ENCODE measurements at regions not wholly inside any gene's neighbourhood (a gene's known extent, or its start where the extent isn't known, plus 50 kb on each side); places are given as distances from the start of the nearest gene placed in this dataset.

DNA sequence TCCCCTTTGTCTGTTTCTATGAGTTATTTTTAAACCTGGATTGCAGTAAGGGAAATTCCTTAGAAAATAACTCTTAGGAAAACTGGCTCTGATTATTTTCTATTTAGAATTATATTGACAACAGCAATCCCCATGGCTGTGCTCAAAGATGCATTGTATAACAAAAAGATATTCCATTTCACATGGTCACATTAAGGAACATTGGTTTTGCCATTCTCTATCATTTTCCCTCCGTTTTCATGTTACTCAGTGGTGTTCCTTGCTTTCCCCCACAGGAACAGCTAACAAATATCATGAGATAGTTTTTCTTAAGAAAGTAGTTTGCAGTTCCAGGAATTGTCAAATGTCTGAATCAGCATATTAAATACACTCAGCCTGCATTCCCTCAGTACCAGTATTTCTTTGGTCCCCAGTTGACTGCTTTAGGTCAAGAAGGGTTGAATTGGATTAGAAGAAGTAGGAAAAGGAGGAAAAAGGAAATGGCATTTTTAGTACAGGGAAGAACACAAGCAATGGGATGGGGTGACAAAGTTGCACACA is 436.7 kb downstream of the TNS3 start:
- no peak for DNase-seq

GRCh38 chr7:47143339-47143738 is 438.6 kb downstream of the TNS3 start:
- no peak for DNase-seq

GRCh38 chr7:47142867-47143175 is 439.1 kb downstream of the TNS3 start:
- DNase-seq, result no peak

GRCh38 chr7:47142169-47142866 is 439.6 kb downstream of the TNS3 start:
- no peak for DNase-seq

DNA sequence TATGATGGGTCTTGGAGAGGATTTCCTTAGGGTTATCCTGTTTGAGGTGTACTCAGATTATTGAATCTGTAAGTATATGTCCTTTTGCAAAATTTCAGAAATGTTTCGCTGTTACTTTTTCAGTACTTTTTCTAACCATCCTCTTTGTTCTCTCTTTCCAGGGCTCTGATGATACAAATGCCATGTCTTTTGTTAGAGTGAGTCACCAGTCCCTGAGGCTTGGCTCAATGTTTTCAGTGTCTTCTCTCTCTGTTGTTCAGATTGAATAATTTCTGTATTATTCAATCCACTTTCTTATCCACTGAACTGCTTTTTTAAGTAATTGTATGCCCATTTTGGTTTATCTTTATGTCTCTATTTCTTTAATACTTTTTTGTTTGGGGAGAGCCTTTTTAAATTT is 449.4 kb downstream of the TNS3 start:
- DNase-seq, result no peak

GRCh38 chr7:47128700-47129099 is 453.2 kb downstream of the TNS3 start:
- no peak for DNase-seq

DNA sequence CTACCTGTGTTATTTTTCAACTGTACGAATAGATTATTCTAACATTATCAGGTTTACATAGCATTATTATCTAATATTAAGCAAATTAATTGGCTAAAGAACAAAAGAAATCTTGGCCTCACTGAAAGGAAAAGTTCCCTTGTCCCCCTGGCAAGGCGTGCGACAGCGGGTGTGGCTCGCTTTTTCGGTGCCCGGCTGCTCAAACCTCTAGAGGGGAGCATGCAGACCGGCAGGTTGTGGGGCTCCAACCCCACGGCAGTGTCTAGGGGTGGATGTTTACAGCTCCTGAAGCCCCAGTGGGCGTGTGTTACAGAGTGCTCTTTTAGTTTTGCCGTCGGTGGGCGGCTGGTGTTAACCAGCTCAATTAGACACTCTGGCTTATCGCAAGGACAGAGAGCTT is 456.4 kb downstream of the TNS3 start:
- no peak for DNase-seq

GRCh38 chr7:47119261-47119865 is 462.5 kb downstream of the TNS3 start:
- no peak for DNase-seq

DNA sequence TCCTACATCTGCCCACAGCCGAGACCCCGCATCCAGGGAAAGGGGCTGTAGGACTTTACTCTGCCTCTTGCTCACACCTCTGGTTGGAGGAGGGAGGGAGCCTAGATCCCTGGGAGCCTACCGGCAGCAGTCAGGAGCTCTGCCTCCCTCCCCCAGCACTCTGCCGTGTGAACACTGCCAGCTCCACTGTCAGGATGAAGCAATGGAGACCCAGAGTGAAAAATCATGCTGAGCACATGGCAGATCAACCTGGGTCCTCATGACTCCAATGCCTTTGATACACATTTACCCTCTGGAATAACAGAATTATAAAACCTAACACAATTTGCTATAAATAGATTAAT is 477.7 kb downstream of the TNS3 start:
- DNase-seq, result no peak

- no peak for DNase-seq
These were observed 478.3 kb downstream of the TNS3 start for GRCh38 chr7:47103498-47104205.

DNA sequence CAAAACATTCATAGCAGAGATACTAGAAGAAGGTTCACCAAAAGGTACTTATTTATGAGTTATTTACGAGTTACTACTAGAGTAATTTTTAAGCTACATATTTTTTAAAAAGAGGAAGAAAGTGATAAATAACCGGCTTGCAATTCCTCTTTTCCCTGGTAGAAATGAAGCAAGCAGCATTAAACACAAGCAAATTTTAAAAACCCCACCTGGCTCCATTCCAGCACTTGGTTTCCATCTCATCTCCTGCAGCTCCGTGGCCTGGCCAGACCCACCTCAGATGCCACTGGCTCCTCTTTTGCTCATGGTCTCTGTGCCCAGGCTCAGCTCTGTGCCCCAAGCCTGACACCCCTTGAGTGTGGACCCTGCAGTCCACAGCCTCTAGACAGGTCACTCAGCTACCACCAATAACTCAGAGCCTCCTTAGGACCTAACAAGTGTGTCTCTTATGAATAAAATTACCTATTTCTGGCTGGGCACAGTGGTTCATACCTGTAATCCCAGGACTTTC is 479.5 kb downstream of the TNS3 start:
- no peak for DNase-seq

DNA sequence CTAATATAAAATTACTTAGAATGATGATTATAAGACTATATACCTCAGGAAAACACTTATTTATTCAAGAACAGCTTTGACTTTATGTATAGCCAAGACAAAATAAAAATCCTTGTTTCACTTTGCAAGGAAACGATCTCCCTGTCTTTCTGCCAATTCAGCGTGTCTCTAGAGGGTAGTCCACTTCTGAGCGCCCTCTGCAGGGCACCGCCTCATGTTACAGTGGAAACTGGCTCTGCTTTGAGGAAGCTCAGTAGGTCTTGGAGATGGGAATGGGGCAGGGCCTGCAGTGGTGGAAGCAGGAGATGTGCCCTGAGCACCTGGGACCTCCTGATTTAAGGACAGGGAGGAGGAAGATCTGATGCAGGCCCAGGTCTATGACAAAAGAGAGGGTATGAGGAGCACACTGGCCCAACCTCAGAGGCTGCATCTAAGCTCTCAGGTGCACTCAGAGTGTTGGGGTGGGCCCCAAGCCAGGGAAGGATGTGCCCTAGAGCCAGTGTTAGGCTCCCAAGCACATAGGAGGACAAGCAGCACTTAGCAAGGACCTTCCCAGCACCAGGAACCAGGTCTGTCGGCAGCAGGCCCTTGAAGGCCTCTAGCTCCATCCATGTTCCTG is 481.0 kb downstream of the TNS3 start:
- no peak for DNase-seq

DNA sequence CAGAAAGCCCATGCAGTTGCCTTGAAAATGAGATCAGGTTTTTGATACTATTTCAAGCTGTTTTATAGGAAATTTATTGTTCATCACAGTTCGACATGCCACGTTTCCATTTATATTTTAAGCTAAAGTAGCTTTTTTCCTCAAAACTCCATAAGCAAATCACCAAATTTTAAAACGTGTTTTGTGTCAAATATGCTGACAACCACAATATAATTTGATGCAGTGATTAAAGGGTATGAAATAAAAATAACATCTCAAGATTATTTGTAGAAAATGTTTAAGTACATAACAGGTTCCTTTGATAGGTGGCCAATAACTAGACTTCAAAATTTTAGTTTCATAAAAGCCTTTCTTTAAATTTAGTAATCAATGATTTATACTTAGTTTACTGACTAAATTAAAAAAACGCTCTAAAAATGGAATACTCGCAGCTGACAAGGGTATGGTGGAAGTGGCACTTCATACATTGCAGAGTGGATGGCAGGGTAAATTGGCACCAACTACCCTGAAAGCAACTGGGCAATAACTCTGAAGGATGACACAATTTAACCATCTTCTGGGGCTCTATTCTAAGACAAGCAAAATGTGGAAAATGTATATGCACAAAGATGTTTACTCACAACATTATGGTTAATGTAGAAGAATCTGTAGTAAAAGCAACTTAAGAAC is 481.6 kb downstream of the TNS3 start:
- DNase-seq, result no peak

GRCh38 chr7:47097431-47097830 is 484.5 kb downstream of the TNS3 start:
- no peak for DNase-seq

- no peak for DNase-seq
These were observed 486.0 kb downstream of the TNS3 start for GRCh38 chr7:47095946-47096345.

DNA sequence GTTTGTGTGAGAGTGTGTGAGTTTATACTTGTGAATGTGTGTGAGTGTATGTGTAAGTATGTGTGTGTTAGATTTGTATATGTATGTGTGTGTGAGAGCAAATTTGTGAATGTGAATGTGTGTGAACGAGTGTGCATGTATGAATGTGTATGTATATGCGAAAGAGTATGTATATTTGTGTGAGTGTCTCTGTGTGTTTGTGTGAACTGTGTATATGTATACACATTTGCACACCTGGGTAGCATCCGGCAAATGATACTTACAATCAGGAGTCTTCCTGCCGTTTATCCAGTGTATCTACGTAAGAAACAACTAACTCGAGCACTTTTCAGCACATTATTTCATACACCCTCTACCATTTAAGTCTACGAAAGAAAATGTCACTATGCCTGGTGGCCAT is 487.4 kb downstream of the TNS3 start:
- DNase-seq, result no peak

DNA sequence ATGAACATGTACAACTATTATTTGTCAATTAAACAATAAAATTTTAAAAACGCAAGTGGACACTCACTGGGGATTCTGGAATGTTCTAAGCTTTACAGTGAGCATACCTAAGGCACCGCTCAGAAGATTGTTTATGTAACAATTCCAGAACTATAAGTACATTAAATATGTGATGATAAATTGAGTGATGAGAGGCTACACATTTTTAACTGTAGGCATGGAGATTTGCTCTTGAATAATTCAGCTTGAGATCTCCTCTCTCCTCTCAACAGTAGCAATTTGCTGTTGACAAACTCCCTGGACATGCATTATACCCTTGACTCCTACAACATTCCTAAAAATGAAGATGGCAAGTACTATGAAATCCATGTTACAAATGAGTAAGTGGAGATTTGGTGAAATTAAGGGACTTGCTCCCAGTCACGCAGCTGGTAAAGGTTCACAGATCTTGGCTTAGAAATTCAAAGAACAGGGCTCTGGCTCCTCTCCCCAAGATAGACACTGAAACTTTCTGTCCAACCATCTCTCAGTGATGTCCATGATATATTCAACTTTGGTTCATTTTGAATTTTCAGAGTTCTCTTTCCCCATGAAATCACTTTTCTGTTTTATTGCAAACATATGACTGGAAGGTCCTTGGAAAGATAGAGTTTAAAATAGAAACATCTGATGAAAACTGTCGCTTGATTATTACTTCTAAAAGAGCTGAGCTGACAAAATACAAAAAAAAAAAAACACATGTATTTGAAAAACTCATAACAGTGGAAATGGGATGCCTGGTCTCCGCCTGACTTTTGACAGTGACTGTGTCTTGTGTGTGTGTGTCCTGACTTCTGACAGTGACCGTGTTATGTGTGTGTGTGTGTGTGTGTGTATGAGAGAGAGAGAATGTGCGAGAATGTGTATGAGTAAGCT is 488.3 kb downstream of the TNS3 start:
- no peak for DNase-seq

- no peak for DNase-seq
These were observed 489.6 kb downstream of the TNS3 start for GRCh38 chr7:47092336-47092735.

- no peak for DNase-seq
These were observed 490.8 kb downstream of the TNS3 start for GRCh38 chr7:47091141-47091540.

DNA sequence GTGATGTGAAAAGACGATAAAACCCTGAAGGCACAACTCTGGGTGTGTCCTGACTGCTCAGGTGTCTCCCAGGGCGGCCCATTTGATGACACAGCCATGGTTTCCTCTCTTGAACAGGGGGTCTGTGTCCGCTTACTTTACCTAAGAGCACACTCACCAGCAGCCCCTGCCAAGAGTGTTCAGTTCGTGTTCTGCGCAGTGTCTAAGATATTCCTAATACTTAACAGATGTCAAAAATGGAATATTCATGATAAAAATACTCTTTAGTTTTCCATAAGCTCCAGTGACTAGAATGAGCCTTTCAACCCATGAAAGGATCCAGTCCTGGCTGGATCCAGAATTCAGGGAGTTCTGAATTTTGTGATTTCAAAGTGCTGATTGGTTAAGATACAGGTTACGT is 492.4 kb downstream of the TNS3 start:
- DNase-seq, result no peak

DNA sequence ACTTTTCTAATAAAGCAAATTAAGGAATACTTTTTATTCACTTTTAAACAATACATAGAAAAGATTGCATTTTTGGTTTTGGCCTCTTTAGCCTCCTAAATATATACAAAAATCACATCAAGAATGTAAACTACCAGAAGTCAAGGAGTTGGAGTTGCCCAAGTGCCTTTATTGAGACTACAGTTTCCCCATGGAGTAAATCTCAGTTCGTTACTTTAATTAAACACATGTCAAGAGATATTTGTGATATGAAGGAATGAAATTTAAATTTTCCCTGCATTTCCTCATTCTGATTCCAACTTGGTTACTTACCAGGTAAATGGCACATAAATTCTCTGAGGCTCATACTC is 492.9 kb downstream of the TNS3 start:
- DNase-seq, result no peak

Data from 8988T (cell line).